Gastroesophageal sphincter (tissue), 4 donors: ENCODE measurements at regions not wholly inside any gene's neighbourhood (a gene's known extent, or its start where the extent isn't known, plus 50 kb on each side); places are given as distances from the start of the nearest gene placed in this dataset.

Experiments
- ATAC-seq: fragments of 150-250 bp; one replicate; pipeline ENCODE4 v1.9.1; 2016; ENCODE audit warnings: mild to moderate bottlenecking, moderate library complexity
- H3K27ac ChIP-seq, 4 donors: fragments of 200-600 bp; sonication (generic) in 3 of 4; 1 replicate in 3 of 4; 2 replicates in 1 of 4; pipeline ENCODE4 v1.5.1; 2016 to 2019
- H3K27me3 ChIP-seq: fragments of 200-600 bp; sonication (generic); one replicate; pipeline ENCODE4 v1.5.1; 2019
- H3K36me3 ChIP-seq, 2 donors: fragments of 200-600 bp; sonication (generic); one replicate each; pipeline ENCODE4 v1.5.1; 2019; ENCODE audit warnings: control low read depth in 1 of 2
- H3K4me1 ChIP-seq, 3 donors: fragments of 200-600 bp; sonication (generic); 1 replicate in 2 of 3; 2 replicates in 1 of 3; pipeline ENCODE4 v1.5.1; 2016 to 2019; ENCODE audit warnings: control low read depth in 2 of 3
- H3K4me3 ChIP-seq, 2 donors: fragments of 200-600 bp; sonication (generic); one replicate each; pipeline ENCODE4 v1.5.1; 2019; ENCODE audit warnings: mild to moderate bottlenecking in 1 of 2, moderate library complexity in 1 of 2
- H3K9me3 ChIP-seq, 3 donors: fragments of 200-600 bp; sonication (generic); one replicate each; pipeline ENCODE4 v1.5.1; 2017 to 2019; ENCODE audit warnings: control low read depth in 2 of 3
- EP300 ChIP-seq: sonication (generic); formaldehyde crosslinking; IDR thresholded peaks from one replicate; pipeline ENCODE4 v1.6.1; 2017; ENCODE audit warnings: antibody characterized with exemption, mild to moderate bottlenecking
- POLR2A ChIP-seq, 2 donors: fragments of 450-650 bp; IDR thresholded peaks; one replicate each; pipeline ENCODE4 v1.6.1; 2017; ENCODE audit warnings: antibody characterized with exemption in 2 of 2, mild to moderate bottlenecking in 2 of 2, moderate library complexity in 1 of 2
- POLR2AphosphoS5 ChIP-seq: sonication (generic); formaldehyde crosslinking; IDR thresholded peaks from one replicate; pipeline ENCODE4 v1.6.1; 2017; ENCODE audit warnings: antibody characterized with exemption
- WGBS, 2 donors: methylation state at CpG; one replicate each; pipeline ENCODE4 v1.1.5; 2018; ENCODE audit warnings: low coverage in 1 of 2; 5-methylcytosine and 5-hydroxymethylcytosine counted together
- TF ChIP-seq, protein P1 (sequence below), 4 experiments: fragments of 200-600 bp in 2 of 4; fragments of 450-650 bp in 2 of 4; sonication (generic) in 1 of 4; IDR thresholded peaks; one replicate each; pipeline ENCODE4 v1.5.1; 2017 to 2019; ENCODE audit warnings: antibody characterized with exemption in 4 of 4, mild to moderate bottlenecking in 2 of 4, moderate library complexity in 2 of 4

DNA sequence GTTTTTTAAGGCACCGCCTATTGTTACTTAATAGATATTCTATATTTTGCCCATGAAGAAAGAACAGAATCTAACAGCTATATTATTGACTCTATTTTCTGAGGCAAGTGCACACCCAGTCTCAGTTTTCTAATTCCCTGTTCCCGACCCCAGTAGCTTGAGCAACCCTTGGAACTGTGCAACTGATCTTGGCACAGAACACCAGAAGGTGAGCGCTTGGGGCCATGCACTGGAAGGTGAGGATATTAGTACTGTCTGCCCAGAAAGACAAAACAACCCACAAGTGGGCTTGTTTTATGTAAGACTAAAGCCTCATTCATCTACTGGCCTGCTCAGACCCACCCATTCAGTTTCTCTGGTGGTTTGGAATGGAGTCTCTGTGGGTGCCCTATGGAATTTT lies 188.8 kb upstream of the LINC00305 start:
- H3K9me3 ChIP-seq = no peaks in the 10 kb centered on the region
- H3K4me1 ChIP-seq = no peaks in the 10 kb centered on the region
- no peak for TF ChIP-seq POLR2A (IDR thresholded peaks at IDR 0.05)
- no peak for TF ChIP-seq POLR2AphosphoS5
- TF ChIP-seq EP300 = no peak
- TF ChIP-seq, protein P1, sequence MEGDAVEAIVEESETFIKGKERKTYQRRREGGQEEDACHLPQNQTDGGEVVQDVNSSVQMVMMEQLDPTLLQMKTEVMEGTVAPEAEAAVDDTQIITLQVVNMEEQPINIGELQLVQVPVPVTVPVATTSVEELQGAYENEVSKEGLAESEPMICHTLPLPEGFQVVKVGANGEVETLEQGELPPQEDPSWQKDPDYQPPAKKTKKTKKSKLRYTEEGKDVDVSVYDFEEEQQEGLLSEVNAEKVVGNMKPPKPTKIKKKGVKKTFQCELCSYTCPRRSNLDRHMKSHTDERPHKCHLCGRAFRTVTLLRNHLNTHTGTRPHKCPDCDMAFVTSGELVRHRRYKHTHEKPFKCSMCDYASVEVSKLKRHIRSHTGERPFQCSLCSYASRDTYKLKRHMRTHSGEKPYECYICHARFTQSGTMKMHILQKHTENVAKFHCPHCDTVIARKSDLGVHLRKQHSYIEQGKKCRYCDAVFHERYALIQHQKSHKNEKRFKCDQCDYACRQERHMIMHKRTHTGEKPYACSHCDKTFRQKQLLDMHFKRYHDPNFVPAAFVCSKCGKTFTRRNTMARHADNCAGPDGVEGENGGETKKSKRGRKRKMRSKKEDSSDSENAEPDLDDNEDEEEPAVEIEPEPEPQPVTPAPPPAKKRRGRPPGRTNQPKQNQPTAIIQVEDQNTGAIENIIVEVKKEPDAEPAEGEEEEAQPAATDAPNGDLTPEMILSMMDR (IDR thresholded peaks at IDR 0.05) = no peak
- no peak overlapping the region for H3K4me3 ChIP-seq
- H3K27ac ChIP-seq = no peak overlapping the region
- 100% methylated on average over 1 of the region's 3 CpGs for WGBS, 2 donors
- no peaks in the 10 kb centered on the region for H3K36me3 ChIP-seq
- no peak for ATAC-seq
- H3K27me3 ChIP-seq = no peaks in the 10 kb centered on the region

DNA sequence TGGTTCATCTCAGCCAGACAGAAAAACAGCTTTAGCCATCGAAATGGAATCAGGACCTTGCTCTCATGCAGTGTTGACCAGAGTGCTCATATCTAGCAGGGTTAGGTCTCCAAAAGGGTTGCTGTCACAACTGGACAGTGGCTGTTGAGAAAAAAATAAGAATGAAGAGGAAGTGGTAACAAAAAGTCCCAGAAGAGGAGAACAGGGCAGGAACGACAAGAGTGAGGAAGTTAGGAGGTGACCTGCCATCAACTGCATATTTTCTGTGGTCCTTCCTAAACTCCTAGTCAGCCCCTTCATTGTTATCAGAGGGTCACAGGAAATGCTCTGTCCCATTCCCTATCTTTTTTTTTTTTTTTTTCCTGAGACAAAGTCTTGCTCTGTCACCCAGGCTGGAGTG lies 188.1 kb upstream of the LINC00305 start:
- WGBS, 2 donors = 78 to 85% methylated on average over 2 of the region's 2 CpGs
- H3K27me3 ChIP-seq = no peaks in the 10 kb centered on the region
- ATAC-seq = no peak
- no peaks in the 10 kb centered on the region for H3K9me3 ChIP-seq
- no peaks in the 10 kb centered on the region for H3K36me3 ChIP-seq
- no peaks in the 10 kb centered on the region for H3K4me1 ChIP-seq
- H3K27ac ChIP-seq = no peak overlapping the region
- TF ChIP-seq POLR2A (IDR thresholded peaks at IDR 0.05) (no peak), EP300 (no peak), POLR2AphosphoS5 (no peak)
- TF ChIP-seq, protein P1 (IDR thresholded peaks at IDR 0.05) = no peak
- H3K4me3 ChIP-seq = no peak overlapping the region

DNA sequence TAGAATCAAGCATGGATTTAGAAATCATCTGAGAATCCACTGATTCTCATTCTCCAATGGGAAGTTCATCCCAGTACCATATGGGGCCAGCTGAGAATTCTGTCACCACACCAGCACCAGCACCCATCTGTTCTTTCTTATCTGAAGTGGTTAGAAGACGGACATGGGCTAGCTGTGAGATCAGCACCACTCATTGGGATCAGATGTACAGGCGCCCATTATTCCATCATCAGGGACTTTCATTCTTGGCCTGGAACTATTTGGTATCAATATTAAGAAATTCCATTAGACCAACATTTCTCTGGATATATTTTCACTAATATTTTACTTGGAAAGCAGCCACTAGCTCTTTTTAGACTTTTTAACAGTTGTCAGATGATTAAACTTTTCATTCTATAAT lies 185.9 kb upstream of the LINC00305 start:
- no peak for ATAC-seq
- 76 to 83% methylated on average over 1 to 2 of the region's 2 CpGs for WGBS, 2 donors
- H3K9me3 ChIP-seq = no peaks in the 10 kb centered on the region

DNA sequence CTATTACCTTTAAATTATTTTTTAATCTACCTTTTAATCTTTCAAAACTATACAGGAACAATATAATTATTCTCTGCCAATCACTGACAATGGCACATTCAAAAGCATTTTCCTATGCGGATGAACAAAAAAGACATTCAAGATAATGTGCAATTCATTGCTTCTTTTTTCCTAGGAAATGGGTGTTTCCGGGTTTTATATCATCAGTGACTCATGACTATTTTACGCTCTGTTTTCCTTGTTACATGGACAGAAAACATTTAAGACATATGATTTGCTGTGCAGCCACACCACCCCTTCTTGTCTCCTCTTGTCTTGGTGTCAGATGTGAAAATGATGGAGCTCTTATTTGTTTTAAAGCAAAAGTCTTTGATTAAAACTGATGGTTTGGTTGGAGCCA lies 184.7 kb upstream of the LINC00305 start:
- Histone ChIP-seq H3K4me3 (no peak overlapping the region), H3K4me1 (no peaks in the 10 kb centered on the region), H3K9me3 (no peaks in the 10 kb centered on the region), H3K27me3 (no peaks in the 10 kb centered on the region), H3K36me3 (no peaks in the 10 kb centered on the region), H3K27ac (no peak overlapping the region)
- no peak for ATAC-seq
- TF ChIP-seq EP300 (no peak), POLR2A (IDR thresholded peaks at IDR 0.05) (no peak), POLR2AphosphoS5 (no peak)
- TF ChIP-seq, protein P1 (IDR thresholded peaks at IDR 0.05) = no peak
- 55 to 82% methylated on average over 3 of the region's 3 CpGs for WGBS, 2 donors

More for the DNA sequence above, 185.9 kb upstream of the LINC00305 start:
- no peaks in the 10 kb centered on the region for H3K4me1 ChIP-seq
- no peaks in the 10 kb centered on the region for H3K27me3 ChIP-seq
- no peak overlapping the region for H3K4me3 ChIP-seq
- H3K36me3 ChIP-seq = no peaks in the 10 kb centered on the region
- TF ChIP-seq EP300 = no peak
- no peak for TF ChIP-seq POLR2AphosphoS5
- no peak overlapping the region for H3K27ac ChIP-seq

DNA sequence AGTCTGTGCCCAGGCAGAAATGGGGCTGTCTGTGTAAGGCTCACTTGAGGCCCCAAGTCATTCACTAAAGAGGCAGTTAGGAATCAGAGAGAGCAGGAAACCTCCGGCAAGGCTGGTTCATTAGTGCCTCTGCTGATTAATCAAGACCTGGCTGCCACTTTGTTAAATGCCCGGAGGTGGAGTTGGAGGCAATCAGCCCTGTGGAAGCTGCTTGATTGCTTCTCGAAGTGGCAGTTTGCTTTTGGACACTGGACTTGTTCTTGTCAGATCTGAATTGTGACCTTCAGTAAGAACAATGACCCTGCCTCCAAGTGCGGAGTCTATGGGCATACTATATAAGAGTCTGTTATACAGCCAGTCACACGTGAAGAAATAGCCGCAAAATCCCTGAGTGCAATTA lies 183.9 kb upstream of the LINC00305 start:
- Histone ChIP-seq H3K4me1 (no peaks in the 10 kb centered on the region), H3K9me3 (no peaks in the 10 kb centered on the region), H3K27me3 (no peaks in the 10 kb centered on the region), H3K4me3 (no peak overlapping the region), H3K27ac (no peak overlapping the region), H3K36me3 (no peaks in the 10 kb centered on the region)
- no peak for TF ChIP-seq POLR2AphosphoS5
- TF ChIP-seq, protein P1 (IDR thresholded peaks at IDR 0.05) = no peak
- no peak for TF ChIP-seq EP300
- no peak for TF ChIP-seq POLR2A (IDR thresholded peaks at IDR 0.05)
- 59 to 86% methylated on average over 5 to 6 of the region's 6 CpGs for WGBS, 2 donors
- ATAC-seq = no peak
